DOHH2 (cell line): ENCODE measurements at regions not wholly inside any gene's neighbourhood (a gene's known extent, or its start where the extent isn't known, plus 50 kb on each side); places are given as distances from the start of the nearest gene placed in this dataset.

Experiments used
- EZH2phosphoT487 ChIP-seq: fragments of 200-600 bp; sonication (generic); IDR thresholded peaks from 2 replicates; pipeline ENCODE4 v1.6.1; 2017; ENCODE audit warnings: borderline replicate concordance, mild to moderate bottlenecking, antibody characterized with exemption, low read length, moderate library complexity, mixed read lengths
- TF ChIP-seq, protein P1 (sequence below): fragments of 200-600 bp; sonication (generic); IDR thresholded peaks from one replicate; pipeline ENCODE4 v1.5.1; 2014; ENCODE audit warnings: antibody characterized with exemption, mild to moderate bottlenecking, low read depth, low read length; ENCODE audit not compliant: poor library complexity, severe bottlenecking

DNA sequence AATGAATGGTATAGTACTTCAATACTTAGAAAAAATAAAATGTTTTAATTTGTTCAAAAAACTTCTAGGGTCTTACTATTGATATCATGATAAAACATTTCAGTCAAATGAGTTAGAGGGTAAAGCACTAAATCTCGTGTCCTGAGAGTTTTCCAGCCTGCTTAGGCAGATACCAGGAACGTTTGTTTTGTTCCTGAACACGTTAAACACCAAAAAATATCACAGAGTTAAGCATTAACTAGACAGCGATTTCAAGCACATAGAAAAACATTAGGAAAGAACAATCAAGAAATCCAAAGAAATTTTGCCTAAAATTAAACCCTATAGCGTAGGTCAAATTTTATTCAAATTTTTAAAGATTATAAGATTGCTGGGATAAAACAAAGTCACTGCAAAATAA, 204.6 kb upstream of the AGR3 start:
- TF ChIP-seq, protein P1, sequence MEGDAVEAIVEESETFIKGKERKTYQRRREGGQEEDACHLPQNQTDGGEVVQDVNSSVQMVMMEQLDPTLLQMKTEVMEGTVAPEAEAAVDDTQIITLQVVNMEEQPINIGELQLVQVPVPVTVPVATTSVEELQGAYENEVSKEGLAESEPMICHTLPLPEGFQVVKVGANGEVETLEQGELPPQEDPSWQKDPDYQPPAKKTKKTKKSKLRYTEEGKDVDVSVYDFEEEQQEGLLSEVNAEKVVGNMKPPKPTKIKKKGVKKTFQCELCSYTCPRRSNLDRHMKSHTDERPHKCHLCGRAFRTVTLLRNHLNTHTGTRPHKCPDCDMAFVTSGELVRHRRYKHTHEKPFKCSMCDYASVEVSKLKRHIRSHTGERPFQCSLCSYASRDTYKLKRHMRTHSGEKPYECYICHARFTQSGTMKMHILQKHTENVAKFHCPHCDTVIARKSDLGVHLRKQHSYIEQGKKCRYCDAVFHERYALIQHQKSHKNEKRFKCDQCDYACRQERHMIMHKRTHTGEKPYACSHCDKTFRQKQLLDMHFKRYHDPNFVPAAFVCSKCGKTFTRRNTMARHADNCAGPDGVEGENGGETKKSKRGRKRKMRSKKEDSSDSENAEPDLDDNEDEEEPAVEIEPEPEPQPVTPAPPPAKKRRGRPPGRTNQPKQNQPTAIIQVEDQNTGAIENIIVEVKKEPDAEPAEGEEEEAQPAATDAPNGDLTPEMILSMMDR, result no peak
- TF ChIP-seq EZH2phosphoT487, result no peak
